GOT3 (cell line): ENCODE measurements at regions not wholly inside any gene's neighbourhood (a gene's known extent, or its start where the extent isn't known, plus 50 kb on each side); places are given as distances from the start of the nearest gene placed in this dataset.

ENCODE experiments used
- DNase-seq: peaks from one replicate; lab custom pipeline; 2025; ENCODE audit warnings: mixed read lengths; lab: John Stamatoyannopoulos, UW

DNA sequence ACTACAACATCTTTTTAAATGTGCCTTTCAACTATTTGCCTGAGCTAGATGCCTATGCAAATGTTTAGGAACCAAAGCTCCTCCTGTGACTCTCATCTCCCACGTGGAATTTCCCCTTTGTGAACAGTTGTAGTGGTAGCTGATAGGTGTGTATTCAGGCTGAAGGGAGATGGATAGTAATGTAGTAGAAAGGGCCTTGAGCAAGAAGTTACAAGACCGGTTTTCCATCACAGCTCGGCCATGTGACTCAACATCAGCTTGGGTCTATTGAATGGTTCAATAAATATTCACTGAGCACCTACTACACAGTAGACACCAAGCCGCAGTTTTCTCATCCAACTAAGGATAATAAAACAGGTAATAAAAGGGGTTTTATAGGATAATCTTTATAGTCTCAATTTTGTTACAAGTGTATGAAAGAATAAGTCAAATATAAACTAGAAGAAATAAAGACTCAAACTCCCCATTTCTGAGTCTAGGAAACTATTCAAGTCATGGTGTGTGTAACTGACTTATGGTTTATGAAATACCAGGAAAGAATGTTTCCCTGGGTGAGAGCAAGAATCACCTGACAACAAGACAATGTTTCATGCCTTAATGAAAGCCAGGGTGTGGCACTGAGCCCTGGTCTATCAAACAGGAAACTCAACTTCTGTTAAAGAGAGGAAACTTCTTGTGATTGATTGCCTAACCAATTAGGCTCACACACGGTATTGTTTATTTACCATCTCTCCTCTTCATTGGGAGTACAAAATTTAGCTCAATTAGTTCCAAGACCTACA lies 187.1 kb upstream of the SPEF2 start:
- no peak for DNase-seq

DNA sequence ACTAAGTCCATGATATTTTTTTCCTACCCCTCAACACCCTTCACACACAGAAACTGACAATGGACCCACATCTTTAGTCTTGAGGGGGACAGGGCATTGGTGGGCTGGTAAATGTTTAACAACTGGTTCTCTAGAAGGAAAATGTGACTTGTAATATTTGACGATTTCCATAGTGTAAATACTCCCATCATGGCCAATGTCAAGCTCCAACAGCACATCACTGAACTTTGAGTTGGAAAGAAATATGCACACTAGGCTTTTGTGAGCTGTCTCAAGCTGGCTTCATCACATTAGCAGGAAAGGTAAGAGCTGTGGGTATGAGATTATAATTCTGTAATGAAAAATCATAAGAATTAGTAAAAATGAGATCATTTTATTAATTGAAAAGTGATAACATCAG lies 189.9 kb upstream of the PRLR start:
- DNase-seq, result no peak

DNA sequence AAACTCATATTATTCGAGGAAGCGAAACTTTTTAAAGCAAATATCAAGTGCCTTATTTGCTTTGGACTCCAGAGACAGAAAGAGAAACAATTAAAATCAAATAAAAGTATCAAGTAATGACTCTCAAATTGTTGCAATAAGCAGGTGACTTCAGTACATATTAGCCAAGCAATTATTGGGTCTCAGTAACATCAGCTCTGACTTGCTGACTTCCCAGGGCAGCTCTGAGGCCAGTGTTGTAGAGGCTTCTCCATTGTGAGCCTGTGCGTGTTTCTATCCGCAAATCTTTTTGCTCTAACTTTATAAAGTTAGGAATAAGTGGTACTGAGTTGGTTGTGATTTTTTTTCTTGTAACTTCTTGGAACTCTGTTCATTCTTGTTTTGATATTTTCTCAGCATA lies 186.8 kb upstream of the PRLR start:
- no peak for DNase-seq

DNA sequence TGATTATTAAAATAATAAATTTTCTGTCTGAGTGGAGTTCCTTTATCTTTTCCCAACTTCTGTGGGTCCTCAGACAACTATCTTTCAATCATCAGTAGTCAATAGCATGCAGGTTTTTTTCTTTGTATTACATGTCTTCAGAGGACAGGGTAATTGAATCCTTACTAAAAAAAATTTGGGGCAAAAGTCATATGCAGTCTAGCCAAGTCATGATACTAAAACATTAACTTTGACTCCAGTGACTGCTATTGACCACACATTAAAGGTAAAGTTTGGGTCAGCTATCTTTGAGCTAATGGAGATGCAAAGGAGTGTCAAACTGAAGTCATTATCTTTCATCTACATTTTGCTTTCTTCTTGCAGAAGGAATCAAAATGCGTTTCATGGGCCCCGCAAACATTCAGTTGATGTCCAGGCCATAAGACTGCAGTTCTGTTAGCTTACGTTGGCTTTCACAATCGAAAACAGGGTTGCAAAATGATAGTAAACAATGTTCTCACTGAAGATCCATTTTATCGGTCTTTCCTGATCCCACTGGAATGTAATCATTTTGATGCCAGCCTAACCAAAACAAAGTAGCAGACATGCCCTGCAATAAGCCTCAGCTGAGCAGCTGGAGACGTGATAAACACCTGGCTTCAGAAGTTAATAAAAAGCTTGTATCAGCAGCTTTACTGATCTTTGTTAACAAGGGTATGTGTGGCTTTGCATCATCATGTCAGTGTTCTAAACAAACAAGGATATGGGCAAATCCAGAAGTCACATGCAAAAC lies 186.1 kb upstream of the PRLR start:
- no peak for DNase-seq

DNA sequence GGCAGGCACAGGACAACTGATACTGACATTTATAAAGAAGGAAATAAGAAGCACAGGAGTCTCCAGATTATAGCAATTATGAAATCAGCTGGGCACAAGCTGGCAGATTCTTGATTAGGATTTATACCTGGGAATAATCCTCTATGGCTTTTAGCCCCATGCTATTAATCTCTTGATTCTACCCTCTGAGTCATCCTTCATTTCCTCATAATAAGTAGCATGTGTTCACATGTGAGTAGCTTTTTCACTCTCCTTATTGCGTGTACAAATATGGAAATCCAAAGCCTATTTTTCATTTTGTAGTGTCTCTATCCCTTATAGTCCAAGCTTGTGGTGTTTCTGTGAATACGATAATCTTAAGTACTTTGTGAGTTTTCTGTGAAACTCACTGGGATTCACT lies 185.0 kb upstream of the PRLR start:
- no peak for DNase-seq

DNA sequence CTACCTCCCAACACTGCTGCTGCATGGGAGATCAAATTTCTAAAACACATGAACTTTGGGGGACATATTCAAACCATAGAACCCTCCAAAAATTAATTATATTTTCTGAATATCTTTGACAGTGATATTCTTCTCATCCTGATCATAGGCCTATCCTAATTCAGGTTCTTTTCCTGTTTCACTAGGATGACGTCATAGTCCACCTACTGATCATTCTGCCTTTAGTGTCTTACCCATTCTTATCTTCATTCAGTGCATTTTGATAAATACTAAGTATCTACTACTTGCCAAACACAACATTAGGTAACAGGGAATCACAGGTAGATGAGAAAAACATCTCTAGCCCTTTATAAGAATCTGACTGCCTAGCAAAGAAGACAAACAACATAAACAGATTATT lies 179.1 kb upstream of the PRLR start:
- DNase-seq, result no peak

DNA sequence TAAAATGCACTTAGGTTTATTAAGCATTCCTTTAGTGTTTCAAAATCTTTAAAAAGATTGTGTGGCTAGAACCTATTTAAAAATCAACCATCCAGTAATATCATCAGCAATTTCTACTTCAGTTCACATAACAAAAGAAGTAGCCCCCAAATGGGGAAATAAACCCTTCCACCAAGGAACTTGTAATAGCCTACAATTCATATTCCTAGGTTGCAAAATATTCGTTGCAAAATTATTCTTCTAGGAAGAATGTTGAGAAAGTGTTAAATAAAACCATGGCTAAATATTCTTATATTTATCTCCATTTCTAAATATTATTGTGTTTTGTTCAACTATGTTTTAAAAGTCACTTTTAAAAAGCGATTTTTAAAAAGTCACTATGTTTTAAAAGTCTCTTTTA lies 177.9 kb upstream of the PRLR start:
- DNase-seq, result no peak

DNA sequence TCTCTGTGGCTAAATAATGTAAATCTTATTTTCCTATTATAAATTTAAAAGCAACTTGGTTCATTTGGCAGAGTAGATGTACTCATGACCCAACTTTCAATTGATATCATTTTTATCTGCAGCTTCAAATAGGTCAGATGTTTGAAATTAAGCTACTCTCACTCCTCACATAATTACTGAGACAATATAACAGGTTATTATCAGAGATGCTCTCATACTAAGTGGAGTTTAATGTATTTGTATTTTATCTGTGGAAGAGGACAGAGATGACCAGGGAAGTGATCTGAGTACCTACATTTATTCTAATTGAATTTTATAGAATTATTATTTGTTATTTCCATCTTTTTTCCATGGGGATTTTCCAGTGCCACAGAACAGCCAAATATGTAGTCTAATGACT lies 177.4 kb upstream of the PRLR start:
- DNase-seq, result no peak

DNA sequence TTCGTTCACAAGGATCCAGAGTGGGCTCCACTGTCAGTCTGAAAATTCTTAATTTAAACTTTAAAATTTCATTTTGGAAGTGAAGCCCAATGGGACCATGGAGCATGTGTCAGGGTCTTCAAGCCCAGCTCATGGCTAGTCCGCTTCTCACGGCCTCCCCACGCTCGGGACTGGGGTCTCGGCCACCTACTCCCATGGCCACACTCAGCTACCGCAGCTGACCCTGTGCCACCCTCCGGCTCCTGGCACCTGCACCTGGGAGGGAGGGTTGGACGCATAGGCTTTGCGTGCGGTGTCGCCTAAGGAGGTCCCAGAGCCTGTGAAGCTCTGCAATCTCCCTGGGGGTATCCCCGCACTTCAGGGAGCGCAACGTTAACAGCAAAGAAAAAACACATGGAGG lies 175.7 kb upstream of the PRLR start:
- no peak for DNase-seq

DNA sequence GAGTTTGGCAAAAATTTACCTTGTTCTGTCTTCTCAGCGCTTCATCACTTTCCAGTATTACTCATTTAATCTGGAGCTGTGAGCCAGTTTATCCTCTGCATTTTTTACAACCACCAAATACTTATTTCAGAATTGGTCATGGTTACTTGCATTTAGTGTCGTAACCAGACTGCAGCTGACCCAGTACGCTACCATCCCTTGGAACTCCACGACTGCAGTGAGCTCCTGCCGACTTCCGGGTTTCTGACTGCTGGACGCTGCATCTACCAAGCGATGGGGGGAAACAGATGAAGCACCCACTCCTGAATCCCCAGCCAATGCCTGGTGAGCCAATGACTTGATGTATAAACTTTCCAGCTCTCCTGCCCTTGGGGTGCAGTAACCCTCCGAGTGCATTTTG lies 174.4 kb upstream of the PRLR start:
- DNase-seq, result no peak

DNA sequence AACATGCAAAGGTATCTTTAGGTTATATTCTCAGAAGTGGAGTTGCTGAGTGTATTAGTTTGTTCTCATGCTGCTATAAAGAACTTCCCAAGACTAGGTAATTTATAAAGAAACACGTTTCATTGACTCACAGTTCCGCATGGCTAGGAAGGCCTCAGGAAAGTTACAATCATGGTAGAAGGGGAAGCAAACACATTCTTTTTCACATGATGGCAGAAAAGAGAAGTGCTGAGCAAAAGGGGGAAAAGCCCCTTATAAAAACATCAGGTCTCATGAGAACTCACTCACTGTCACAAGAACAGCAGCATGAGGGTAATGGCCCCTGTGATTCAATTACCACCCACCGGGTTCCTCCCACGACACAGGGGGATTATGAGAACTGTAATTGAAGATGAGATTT lies 163.6 kb upstream of the PRLR start:
- no peak for DNase-seq

DNA sequence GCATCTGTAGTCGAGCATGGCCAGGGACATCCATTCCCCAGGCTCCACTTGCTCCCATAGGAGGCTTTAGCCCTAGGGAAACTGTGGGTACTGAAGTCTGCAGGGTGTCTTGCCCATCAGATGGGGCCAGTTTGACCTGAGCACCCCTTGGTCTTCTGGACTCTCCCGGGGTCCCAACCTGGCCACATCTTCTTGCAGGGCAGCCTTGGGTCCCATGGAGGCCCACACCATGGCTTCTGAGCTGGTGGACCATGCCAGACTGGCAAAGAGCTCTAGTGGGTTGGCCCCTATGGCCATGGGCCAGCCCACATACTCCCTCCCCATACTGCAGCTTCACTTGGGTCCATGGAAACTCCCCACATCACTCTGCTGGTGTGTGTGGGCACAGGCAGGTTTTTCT lies 154.4 kb upstream of the PRLR start:
- DNase-seq, result no peak

DNA sequence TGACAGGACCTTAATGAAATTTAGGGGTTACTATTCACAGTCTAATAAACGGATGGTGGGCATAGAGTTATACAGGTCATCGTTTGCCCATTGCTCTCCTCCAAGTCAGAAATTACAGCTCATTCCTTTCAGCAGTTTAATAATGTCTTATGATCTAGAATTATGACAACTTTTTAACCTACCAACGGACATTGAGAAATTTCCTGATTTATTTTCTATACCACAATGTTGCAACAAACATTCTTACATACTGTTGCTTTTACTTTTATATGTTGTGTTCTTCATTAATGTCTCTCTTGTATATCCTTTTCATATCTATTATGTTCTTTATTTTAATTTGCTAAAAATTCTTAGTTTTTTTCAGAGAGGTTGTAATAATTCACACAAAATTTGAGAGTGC lies 152.8 kb upstream of the PRLR start:
- no peak for DNase-seq

DNA sequence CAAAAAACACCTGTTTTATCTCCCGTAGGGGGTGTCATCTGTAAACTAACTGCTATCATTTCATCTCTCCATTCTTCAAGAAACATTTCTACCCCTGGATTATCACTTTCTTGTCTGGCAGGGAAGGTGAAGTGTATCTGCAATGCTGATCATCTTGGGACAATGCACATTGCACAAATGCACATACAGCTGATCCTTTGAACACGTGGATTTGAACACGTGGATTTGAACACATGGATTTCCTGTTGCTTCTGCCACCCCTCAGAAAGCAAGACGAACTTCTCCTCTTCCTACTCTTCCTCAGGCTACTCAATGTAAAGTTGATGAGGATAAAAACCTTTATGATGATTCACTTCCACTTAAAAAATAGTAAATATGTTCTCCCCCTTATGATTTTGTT lies 147.4 kb upstream of the PRLR start:
- no peak for DNase-seq

DNA sequence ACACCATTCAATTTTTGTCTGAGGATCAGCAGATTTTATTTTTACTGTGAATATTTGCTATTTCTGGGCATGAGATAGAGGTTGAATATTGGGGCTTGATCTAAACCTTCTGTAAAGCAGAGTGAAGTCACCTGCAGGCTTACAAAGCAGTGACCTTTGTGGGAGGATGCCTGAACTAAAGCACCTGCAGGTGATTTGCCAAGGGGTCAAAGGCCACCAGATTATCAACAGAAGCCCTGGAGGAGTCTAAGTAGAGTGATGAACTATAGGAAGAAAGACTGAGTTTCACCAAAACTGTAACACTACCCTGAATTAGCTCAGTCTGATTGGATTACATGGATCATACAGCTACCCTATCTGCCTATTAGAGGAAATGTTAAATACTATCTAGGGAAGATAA lies 144.3 kb upstream of the PRLR start:
- DNase-seq, result no peak

DNA sequence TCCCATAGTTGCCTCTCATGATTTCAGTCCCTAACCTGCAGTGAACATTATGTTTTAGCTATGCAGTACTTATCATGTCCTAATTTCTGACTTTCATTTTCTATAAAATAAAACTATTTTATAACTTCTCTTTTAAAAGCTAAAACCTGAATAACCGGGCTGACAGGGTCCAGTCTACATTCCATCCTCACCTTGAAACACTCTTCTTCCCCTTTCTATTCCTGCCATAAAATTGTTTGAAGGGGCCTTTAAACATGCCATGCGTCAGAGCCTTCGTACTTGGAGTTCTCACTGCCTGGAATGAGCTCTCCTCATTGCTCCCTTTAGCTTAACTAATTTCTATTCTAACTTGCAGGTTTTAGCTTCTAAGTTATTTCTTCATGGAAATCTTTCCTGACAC lies 143.0 kb upstream of the PRLR start:
- DNase-seq, result no peak

DNA sequence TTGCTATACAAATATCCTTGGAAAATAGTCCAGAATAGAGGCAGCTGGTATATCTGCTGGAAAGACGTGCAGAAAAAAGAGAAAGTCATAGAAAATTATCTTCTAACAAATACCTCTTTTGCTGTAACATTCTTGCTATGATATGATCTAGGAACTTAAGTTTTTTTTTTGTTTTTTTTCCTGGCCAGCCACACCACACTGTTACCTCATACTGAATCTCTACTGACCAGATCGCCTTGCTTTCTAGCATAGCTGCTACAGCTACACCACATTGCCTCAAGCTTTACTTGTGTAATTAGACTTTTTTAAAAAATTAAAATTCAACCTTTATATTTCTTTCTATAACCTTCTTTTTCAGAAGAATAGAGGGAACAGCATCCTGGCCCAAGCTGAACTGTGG lies 142.2 kb upstream of the PRLR start:
- no peak for DNase-seq

DNA sequence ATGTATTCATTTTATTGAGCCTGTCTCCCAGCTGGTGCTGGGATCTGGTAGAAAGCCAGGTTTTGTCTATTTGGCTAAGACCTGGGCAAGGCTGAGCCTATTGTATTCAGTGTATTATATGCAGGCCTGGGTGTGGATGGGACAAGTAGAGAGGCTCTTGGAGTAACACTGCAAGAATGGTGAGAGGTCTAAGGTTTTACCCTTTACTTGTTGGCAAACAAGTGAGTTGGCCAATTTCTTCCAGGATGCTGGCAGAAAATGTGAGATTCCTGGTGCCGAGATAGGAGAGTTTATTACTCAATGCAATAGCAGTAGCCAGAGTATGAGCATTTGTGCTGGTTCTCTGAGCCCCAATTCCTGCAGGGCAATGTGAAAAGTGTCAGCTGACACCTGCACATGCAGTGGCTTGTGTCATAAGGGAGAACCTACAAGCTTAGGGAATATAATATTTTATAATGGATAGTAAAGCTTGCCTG lies 141.7 kb upstream of the PRLR start:
- DNase-seq, result no peak

DNA sequence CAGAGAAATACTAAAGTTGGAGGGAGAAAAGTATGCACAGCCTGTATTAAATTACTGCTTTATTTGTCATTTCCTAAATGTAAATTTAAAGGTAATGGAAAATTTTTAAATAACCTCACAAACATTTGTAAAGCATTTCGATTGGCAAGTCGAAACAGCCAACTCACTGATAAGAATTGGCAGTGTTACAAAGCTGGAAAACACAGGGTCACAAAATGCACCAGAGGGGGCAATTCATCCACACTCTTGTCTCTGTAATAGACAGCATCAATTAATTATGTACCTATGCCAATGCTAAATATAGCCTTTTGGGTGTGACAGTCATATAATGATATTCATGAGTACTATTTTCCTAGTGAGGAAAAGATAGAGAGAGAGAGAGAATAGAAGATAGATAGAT lies 140.6 kb upstream of the PRLR start:
- DNase-seq, result no peak

DNA sequence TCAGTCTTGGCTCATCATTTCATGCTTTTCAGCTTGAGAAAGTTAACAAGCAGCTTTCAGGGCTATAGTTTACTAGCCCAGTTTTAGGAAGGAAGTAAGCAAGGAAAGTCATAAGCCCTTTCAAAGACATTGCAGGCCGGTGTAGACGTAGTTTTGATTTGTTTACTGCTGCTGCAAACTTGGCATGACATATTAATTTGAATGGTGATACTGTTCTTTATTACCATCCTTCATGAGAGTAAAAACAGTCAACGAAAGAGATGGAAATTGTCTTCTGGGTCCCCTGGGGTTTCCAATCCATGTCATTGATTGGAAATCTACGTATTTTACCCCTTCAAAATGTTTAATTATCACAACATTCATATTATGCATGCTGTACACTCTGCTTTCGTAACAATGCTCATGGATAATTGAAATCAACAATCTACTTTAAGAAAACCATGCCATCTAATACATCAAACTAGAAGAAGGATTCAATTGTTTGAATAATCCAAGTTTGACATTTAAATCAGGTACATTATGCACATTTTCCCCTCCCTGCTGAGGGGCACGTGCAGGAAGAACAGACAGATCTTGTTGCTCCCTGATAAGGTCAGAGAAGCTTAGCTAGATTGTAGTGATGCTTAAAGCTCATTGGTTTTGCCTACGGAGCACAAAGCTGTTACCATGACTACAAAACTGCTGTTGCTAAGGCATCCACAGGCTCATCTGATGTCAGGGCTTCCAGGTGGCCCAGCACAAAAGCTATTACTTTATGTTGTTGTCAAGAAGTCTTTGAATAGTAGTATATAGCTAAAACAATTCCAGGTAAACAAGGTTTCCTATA lies 139.9 kb upstream of the PRLR start:
- no peak for DNase-seq

DNA sequence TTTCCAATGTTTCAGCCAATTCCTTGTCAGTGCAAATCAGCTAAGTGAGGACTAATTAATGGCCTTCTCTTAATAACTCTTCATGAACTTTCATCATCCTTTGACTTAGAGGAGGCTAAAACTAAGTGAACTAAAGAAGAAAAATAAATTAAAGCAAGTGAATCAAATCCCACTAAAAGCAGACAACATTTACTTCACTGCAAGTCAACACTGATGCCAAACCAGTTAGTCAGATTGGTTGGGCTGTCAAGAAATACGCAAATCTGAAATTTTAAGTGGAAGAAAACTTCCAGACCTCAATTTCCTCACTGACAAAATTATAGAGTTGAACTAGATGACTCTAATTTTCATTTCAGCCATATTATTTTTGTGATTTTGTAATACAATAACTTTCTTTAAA lies 137.2 kb upstream of the PRLR start:
- DNase-seq, result no peak

DNA sequence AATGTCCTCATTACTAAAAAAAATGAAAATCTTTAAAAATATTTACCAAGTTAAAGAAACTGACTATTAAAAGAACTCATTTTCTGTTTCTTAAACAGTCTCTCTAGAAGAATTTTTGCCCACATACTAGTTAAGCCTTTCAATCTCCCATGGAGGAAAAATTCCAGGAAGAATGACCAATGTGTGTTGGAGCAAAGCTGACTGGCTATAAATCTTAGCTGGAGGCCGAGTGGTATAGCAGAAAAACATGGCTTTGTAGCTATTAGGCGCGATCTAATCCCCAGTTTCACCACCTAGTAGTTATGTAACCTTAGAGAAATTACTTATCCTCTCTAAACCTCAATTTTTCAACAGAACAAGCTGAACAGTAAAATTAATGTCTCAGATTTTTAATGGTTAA lies 135.5 kb upstream of the PRLR start:
- no peak for DNase-seq

DNA sequence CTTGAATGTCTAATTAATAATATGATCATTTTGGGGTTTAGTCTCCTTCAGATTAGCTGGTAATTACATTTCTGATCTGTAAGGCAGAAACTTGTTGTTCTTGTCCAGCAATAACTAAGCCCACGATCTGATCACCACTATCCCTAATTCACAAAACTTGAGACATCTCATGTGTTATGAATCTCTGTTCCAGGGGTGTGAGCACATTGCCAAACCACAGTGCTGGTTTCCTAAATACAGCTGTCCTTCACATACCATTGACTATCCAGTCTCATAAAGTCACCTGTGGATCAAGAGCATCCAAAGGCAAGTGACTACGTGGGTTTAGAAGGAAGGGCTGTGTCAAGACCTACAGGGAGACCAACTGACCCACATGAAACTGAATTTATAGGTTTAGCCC lies 134.1 kb upstream of the PRLR start:
- no peak for DNase-seq
